Parathyroid adenoma (tissue), 2 donors: ENCODE measurements at regions not wholly inside any gene's neighbourhood (a gene's known extent, or its start where the extent isn't known, plus 50 kb on each side); places are given as distances from the start of the nearest gene placed in this dataset.

Experiments
- H2AFZ ChIP-seq: fragments of 300-600 bp; sonication (generic); one replicate; pipeline ENCODE4 v1.7.0; 2017; ENCODE audit warnings: antibody characterized with exemption, mild to moderate bottlenecking
- H3K27ac ChIP-seq: fragments of 300-600 bp; sonication (generic); one replicate; pipeline ENCODE4 v1.7.0; 2017
- H3K27me3 ChIP-seq: fragments of 300-600 bp; sonication (generic); one replicate; pipeline ENCODE4 v1.7.0; 2017; ENCODE audit warnings: low read length; ENCODE audit not compliant: control insufficient read depth, insufficient read depth
- H3K36me3 ChIP-seq: fragments of 300-600 bp; sonication (generic); one replicate; pipeline ENCODE4 v1.7.0; 2017; ENCODE audit warnings: low read length; ENCODE audit not compliant: control insufficient read depth, insufficient read depth
- H3K4me1 ChIP-seq: fragments of 300-600 bp; sonication (generic); one replicate; pipeline ENCODE4 v1.7.0; 2017; ENCODE audit warnings: control low read depth
- H3K4me2 ChIP-seq: fragments of 300-600 bp; sonication (generic); one replicate; pipeline ENCODE4 v1.7.0; 2017; ENCODE audit warnings: low read length
- H3K4me3 ChIP-seq: fragments of 300-600 bp; sonication (generic); one replicate; pipeline ENCODE4 v1.7.0; 2017; ENCODE audit warnings: low read depth, low read length
- H3K79me2 ChIP-seq: fragments of 300-600 bp; sonication (generic); one replicate; pipeline ENCODE4 v1.7.0; 2017; ENCODE audit warnings: control low read depth
- H3K9ac ChIP-seq: fragments of 300-600 bp; sonication (generic); one replicate; pipeline ENCODE4 v1.7.0; 2017; ENCODE audit warnings: mild to moderate bottlenecking
- H3K9me3 ChIP-seq: fragments of 300-600 bp; sonication (generic); one replicate; pipeline ENCODE4 v1.7.0; 2017; ENCODE audit warnings: low read length; ENCODE audit not compliant: control insufficient read depth
- TF ChIP-seq, protein P1 (sequence below): fragments of 300-600 bp; sonication (generic); IDR thresholded peaks from one replicate; pipeline ENCODE4 v1.7.0; 2017; ENCODE audit warnings: antibody characterized with exemption, mild to moderate bottlenecking
- donor health status: primary hyperparathyroidism.

- no peak overlapping the region for H3K9ac ChIP-seq
- H3K4me3 ChIP-seq = no peak overlapping the region
- H2AFZ ChIP-seq = no peak overlapping the region
- H3K9me3 ChIP-seq = no peaks in the 10 kb centered on the region
- H3K79me2 ChIP-seq = no peaks in the 10 kb centered on the region
- no peaks in the 10 kb centered on the region for H3K27me3 ChIP-seq
- no peak overlapping the region for H3K4me2 ChIP-seq
- TF ChIP-seq, protein P1, sequence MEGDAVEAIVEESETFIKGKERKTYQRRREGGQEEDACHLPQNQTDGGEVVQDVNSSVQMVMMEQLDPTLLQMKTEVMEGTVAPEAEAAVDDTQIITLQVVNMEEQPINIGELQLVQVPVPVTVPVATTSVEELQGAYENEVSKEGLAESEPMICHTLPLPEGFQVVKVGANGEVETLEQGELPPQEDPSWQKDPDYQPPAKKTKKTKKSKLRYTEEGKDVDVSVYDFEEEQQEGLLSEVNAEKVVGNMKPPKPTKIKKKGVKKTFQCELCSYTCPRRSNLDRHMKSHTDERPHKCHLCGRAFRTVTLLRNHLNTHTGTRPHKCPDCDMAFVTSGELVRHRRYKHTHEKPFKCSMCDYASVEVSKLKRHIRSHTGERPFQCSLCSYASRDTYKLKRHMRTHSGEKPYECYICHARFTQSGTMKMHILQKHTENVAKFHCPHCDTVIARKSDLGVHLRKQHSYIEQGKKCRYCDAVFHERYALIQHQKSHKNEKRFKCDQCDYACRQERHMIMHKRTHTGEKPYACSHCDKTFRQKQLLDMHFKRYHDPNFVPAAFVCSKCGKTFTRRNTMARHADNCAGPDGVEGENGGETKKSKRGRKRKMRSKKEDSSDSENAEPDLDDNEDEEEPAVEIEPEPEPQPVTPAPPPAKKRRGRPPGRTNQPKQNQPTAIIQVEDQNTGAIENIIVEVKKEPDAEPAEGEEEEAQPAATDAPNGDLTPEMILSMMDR = no peak
- H3K36me3 ChIP-seq = no peaks in the 10 kb centered on the region
- no peaks in the 10 kb centered on the region for H3K4me1 ChIP-seq
- H3K27ac ChIP-seq = no peak overlapping the region
Measured at GRCh38 chr6:85023721-85024120, 259.3 kb upstream of the TBX18 start.

GRCh38 chr6:85017352-85017751 lies 253.0 kb upstream of the TBX18 start:
- TF ChIP-seq, protein P1 = no peak
- no peaks in the 10 kb centered on the region for H3K9me3 ChIP-seq
- H3K4me2 ChIP-seq = no peak overlapping the region
- no peak overlapping the region for H3K9ac ChIP-seq
- no peak overlapping the region for H3K4me3 ChIP-seq
- no peaks in the 10 kb centered on the region for H3K27me3 ChIP-seq
- no peak overlapping the region for H3K27ac ChIP-seq
- no peaks in the 10 kb centered on the region for H3K4me1 ChIP-seq
- H3K79me2 ChIP-seq = no peaks in the 10 kb centered on the region
- H2AFZ ChIP-seq = no peak overlapping the region
- H3K36me3 ChIP-seq = no peaks in the 10 kb centered on the region

GRCh38 chr6:85016726-85017125 lies 252.3 kb upstream of the TBX18 start:
- Histone ChIP-seq H3K9ac (no peak overlapping the region), H3K27me3 (no peaks in the 10 kb centered on the region), H3K27ac (no peak overlapping the region), H3K36me3 (no peaks in the 10 kb centered on the region), H3K9me3 (no peaks in the 10 kb centered on the region), H3K79me2 (no peaks in the 10 kb centered on the region), H3K4me1 (no peaks in the 10 kb centered on the region), H3K4me2 (no peak overlapping the region), H2AFZ (no peak overlapping the region), H3K4me3 (no peak overlapping the region)
- TF ChIP-seq, protein P1 = no peak

GRCh38 chr6:85015396-85015990 lies 251.1 kb upstream of the TBX18 start:
- Histone ChIP-seq H3K4me1 (no peaks in the 10 kb centered on the region), H3K9ac (no peak overlapping the region), H3K27ac (no peak overlapping the region), H2AFZ (no peak overlapping the region), H3K9me3 (no peaks in the 10 kb centered on the region), H3K27me3 (no peaks in the 10 kb centered on the region), H3K36me3 (no peaks in the 10 kb centered on the region), H3K4me3 (no peak overlapping the region), H3K4me2 (no peak overlapping the region), H3K79me2 (no peaks in the 10 kb centered on the region)
- TF ChIP-seq, protein P1 = no peak

DNA sequence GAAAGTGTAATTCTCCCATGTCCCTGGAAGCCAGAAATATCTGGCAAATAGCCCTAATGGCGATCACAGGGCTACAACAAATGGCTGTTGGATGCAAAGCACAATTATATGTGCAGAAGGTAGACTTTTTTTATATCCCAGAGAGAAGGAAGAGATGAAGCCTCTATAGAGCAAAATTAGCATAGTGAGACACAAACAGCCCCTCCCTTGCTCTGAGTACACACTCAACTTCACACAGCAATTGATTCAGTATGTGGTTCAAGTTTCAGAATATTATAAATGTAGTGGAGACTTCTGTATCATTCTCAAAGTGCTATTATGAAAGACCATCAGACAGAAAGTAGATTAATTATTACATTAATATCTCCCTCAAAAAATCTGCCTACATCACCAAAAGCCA lies 246.5 kb upstream of the TBX18 start:
- TF ChIP-seq, protein P1 = no peak
- H3K36me3 ChIP-seq = no peaks in the 10 kb centered on the region

More for the DNA sequence above, 246.5 kb upstream of the TBX18 start:
- no peak overlapping the region for H3K4me3 ChIP-seq
- H3K79me2 ChIP-seq = no peaks in the 10 kb centered on the region
- H3K4me2 ChIP-seq = no peak overlapping the region
- H3K4me1 ChIP-seq = no peaks in the 10 kb centered on the region
- no peak overlapping the region for H3K9ac ChIP-seq
- no peaks in the 10 kb centered on the region for H3K27me3 ChIP-seq
- no peak overlapping the region for H2AFZ ChIP-seq
- no peaks in the 10 kb centered on the region for H3K9me3 ChIP-seq
- no peak overlapping the region for H3K27ac ChIP-seq
